SU-DHL-6 (cell line): ENCODE measurements at regions not wholly inside any gene's neighbourhood (a gene's known extent, or its start where the extent isn't known, plus 50 kb on each side); places are given as distances from the start of the nearest gene placed in this dataset.

Experiments used
- EZH2phosphoT487 ChIP-seq: fragments of 200-600 bp; sonication (generic), shearing (Covaris generic); conservative IDR thresholded peaks from 2 replicates; pipeline ENCODE4 v1.6.1; 2018; ENCODE audit warnings: mild to moderate bottlenecking, antibody characterized with exemption, low read length, moderate library complexity, mixed read lengths
- TF ChIP-seq, protein P1 (sequence below): fragments of 200-600 bp; sonication (generic); IDR thresholded peaks from one replicate; pipeline ENCODE4 v1.5.1; 2017; ENCODE audit warnings: antibody characterized with exemption, mild to moderate bottlenecking, low read length, moderate library complexity; ENCODE audit not compliant: insufficient read depth, poor library complexity, severe bottlenecking

- TF ChIP-seq, protein P1, sequence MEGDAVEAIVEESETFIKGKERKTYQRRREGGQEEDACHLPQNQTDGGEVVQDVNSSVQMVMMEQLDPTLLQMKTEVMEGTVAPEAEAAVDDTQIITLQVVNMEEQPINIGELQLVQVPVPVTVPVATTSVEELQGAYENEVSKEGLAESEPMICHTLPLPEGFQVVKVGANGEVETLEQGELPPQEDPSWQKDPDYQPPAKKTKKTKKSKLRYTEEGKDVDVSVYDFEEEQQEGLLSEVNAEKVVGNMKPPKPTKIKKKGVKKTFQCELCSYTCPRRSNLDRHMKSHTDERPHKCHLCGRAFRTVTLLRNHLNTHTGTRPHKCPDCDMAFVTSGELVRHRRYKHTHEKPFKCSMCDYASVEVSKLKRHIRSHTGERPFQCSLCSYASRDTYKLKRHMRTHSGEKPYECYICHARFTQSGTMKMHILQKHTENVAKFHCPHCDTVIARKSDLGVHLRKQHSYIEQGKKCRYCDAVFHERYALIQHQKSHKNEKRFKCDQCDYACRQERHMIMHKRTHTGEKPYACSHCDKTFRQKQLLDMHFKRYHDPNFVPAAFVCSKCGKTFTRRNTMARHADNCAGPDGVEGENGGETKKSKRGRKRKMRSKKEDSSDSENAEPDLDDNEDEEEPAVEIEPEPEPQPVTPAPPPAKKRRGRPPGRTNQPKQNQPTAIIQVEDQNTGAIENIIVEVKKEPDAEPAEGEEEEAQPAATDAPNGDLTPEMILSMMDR, result no peak
- no peak for TF ChIP-seq EZH2phosphoT487
These were observed 393.8 kb downstream of the AASDHPPT start for GRCh38 chr11:106471276-106471675.
